MM.1S (cell line): ENCODE measurements at regions not wholly inside any gene's neighbourhood (a gene's known extent, or its start where the extent isn't known, plus 50 kb on each side); places are given as distances from the start of the nearest gene placed in this dataset.
"Not testable (repeated sequence)": the region's sequence is repeated elsewhere in the genome, so short reads cannot be mapped to it uniquely, and the experiment has no call there.

Source experiments
- CTCF ChIP-seq: fragments of 300-600 bp; sonication (generic); IDR thresholded peaks from 2 replicates; pipeline ENCODE4 v1.5.1; 2016; ENCODE audit warnings: antibody characterized with exemption, low read length, mixed read lengths
- EZH2phosphoT487 ChIP-seq: fragments of 300-600 bp; sonication (generic); IDR thresholded peaks from 2 replicates; pipeline ENCODE4 v1.6.1; 2018; ENCODE audit warnings: antibody characterized with exemption, low read length

- TF ChIP-seq CTCF, EZH2phosphoT487: not testable (repeated sequence)
Observed at GRCh38 chr3:192968901-192969300, 51.2 kb upstream of the MB21D2 start.
